ENCODE measurements at regions not wholly inside any gene's neighbourhood (a gene's known extent, or its start where the extent isn't known, plus 50 kb on each side); places are given as distances from the start of the nearest gene placed in this dataset.

GRCh38 chr5:9716838-9717281, 86.7 kb upstream of the TAS2R1 start:
- Mint-ChIP-seq H3K27me3 (no peaks in the 10 kb centered on the region), H3K9me3 (peaks cover 10% of the 10 kb centered on the region), H3K4me1 (no peaks in the 10 kb centered on the region), H3K4me3 (no peak overlapping the region), H3K36me3 (ENCODE audit: low read depth) (no peaks in the 10 kb centered on the region), H3K27ac (no peak overlapping the region)
- no peak for ATAC-seq (replicated peaks)

GRCh38 chr5:9715891-9716335, 85.8 kb upstream of the TAS2R1 start:
- no peak for ATAC-seq (replicated peaks)
- H3K9me3 Mint-ChIP-seq, result peaks cover 10% of the 10 kb centered on the region
- no peaks in the 10 kb centered on the region for H3K27me3 Mint-ChIP-seq
- H3K27ac Mint-ChIP-seq, result no peak overlapping the region
- H3K4me3 Mint-ChIP-seq, result no peak overlapping the region
- no peaks in the 10 kb centered on the region for H3K36me3 Mint-ChIP-seq (ENCODE audit: low read depth)
- no peaks in the 10 kb centered on the region for H3K4me1 Mint-ChIP-seq

- Mint-ChIP-seq H3K27ac (no peak overlapping the region), H3K36me3 (ENCODE audit: low read depth) (no peaks in the 10 kb centered on the region), H3K4me3 (no peak overlapping the region), H3K4me1 (no peaks in the 10 kb centered on the region), H3K27me3 (no peaks in the 10 kb centered on the region), H3K9me3 (peaks cover 10% of the 10 kb centered on the region)
- ATAC-seq (replicated peaks), result no peak
Measured at GRCh38 chr5:9713959-9714586, 83.9 kb upstream of the TAS2R1 start.

- H3K36me3 Mint-ChIP-seq (ENCODE audit: low read depth), result no peaks in the 10 kb centered on the region
Measured at GRCh38 chr5:9713356-9713755, 83.2 kb upstream of the TAS2R1 start.

DNA sequence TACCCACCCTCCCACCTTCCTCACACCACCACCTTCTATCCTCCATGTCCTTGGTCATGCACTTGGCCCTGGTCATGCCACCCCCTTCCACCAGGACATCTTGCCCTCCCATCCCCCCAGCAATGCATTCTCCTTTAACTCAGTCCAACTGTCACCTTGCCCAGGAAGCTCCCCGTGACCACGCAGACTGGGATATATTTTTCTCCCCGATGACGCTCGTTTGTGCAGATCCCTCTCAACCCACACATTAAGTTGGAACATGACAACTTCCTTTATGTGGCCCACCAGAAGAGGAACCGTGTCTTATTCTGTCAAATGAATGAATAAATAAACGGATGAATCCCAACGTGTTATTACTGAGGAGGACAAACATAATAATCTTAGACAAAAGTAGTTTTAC, 82.8 kb upstream of the TAS2R1 start:
- Mint-ChIP-seq H3K9me3 (peaks cover 13% of the 10 kb centered on the region), H3K4me3 (no peak overlapping the region), H3K4me1 (no peaks in the 10 kb centered on the region), H3K27ac (no peak overlapping the region), H3K36me3 (ENCODE audit: low read depth) (no peaks in the 10 kb centered on the region), H3K27me3 (no peaks in the 10 kb centered on the region)
- ATAC-seq (replicated peaks), result no peak

More at GRCh38 chr5:9713356-9713755, 83.2 kb upstream of the TAS2R1 start:
- H3K4me1 Mint-ChIP-seq, result no peaks in the 10 kb centered on the region
- peaks cover 13% of the 10 kb centered on the region for H3K9me3 Mint-ChIP-seq
- H3K27ac Mint-ChIP-seq, result no peak overlapping the region
- ATAC-seq (replicated peaks), result no peak
- no peaks in the 10 kb centered on the region for H3K27me3 Mint-ChIP-seq
- no peak overlapping the region for H3K4me3 Mint-ChIP-seq

DNA sequence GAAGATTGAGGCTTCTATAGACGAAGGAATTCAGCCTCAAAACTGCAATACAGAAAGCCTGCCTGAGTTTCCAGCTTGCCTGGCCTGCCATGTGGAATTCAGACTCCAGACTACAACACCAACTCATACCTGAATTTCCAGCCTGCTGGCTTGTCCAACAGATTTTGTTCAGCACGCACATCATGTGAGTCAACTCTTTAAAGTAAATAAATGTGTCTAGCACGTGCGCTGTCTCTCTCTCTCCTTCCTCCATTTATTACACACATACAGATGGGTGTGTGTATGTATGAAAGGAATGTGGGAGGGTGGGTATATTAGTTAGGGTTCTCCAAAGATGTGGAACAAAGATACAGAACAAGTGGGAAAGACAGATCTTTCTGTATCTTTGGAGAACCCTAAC, 82.4 kb upstream of the TAS2R1 start:
- Mint-ChIP-seq H3K4me1 (no peaks in the 10 kb centered on the region), H3K4me3 (no peak overlapping the region), H3K27ac (no peak overlapping the region), H3K9me3 (peaks cover 13% of the 10 kb centered on the region), H3K27me3 (no peaks in the 10 kb centered on the region), H3K36me3 (ENCODE audit: low read depth) (no peaks in the 10 kb centered on the region)
- ATAC-seq (replicated peaks), result no peak

GRCh38 chr5:9710069-9710468, 79.9 kb upstream of the TAS2R1 start:
- Mint-ChIP-seq H3K27ac (no peak overlapping the region), H3K36me3 (ENCODE audit: low read depth) (no peaks in the 10 kb centered on the region), H3K9me3 (peaks cover 6% of the 10 kb centered on the region), H3K4me1 (no peaks in the 10 kb centered on the region), H3K4me3 (no peak overlapping the region), H3K27me3 (no peaks in the 10 kb centered on the region)
- no peak for ATAC-seq (replicated peaks)

GRCh38 chr5:9707732-9708462, 77.7 kb upstream of the TAS2R1 start:
- Mint-ChIP-seq H3K36me3 (ENCODE audit: low read depth) (no peaks in the 10 kb centered on the region), H3K4me1 (no peaks in the 10 kb centered on the region), H3K4me3 (no peak overlapping the region), H3K27ac (no peak overlapping the region), H3K9me3 (peaks cover 4% of the 10 kb centered on the region), H3K27me3 (no peaks in the 10 kb centered on the region)
- ATAC-seq (replicated peaks), result no peak

DNA sequence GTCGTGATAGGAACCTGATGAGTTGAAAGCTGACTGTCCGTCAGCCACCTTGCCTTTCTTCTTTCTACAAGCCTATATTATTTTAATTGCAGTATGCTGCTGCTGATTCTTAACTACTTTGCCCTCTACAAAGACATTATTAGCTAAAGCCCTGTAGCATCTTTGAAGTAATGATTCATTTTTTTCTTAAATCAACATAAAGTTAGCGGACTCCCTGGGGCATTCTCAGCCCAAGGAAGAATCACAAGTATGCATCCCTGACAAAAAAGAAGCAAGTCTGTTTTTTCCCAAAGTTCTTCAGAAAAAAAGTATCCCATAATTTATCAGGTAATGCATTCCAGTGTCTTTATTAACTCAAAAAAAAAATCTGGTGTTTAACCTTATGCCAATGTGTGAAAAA, 69.5 kb upstream of the TAS2R1 start:
- Mint-ChIP-seq H3K9me3 (peaks cover 15% of the 10 kb centered on the region), H3K4me3 (no peak overlapping the region), H3K36me3 (ENCODE audit: low read depth) (no peaks in the 10 kb centered on the region), H3K4me1 (no peaks in the 10 kb centered on the region), H3K27ac (no peak overlapping the region), H3K27me3 (no peaks in the 10 kb centered on the region)
- ATAC-seq (replicated peaks), result no peak

DNA sequence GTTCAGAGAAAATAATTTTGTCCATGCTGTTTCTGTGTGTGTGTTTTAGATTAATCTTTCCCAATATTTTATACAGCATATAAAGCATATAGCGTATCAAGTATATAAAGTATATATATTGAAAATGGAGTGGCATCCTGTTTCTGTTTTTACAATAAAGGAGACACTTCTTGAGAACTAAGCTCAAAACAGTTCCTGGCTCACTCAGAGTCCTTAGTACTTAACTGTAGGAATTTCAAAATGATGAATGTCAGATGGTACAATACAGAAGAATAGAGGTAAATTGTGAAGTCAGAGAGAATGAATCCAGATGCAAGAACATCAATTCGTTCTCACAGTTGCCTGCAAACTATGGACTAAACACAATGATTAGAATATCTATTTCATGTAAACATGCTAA, 68.7 kb upstream of the TAS2R1 start:
- Mint-ChIP-seq H3K9me3 (peaks cover 15% of the 10 kb centered on the region), H3K4me1 (no peaks in the 10 kb centered on the region), H3K36me3 (ENCODE audit: low read depth) (no peaks in the 10 kb centered on the region), H3K4me3 (no peak overlapping the region), H3K27ac (no peak overlapping the region), H3K27me3 (no peaks in the 10 kb centered on the region)
- no peak for ATAC-seq (replicated peaks)

GRCh38 chr5:9698125-9698826, 68.1 kb upstream of the TAS2R1 start:
- Mint-ChIP-seq H3K4me3 (no peak overlapping the region), H3K4me1 (no peaks in the 10 kb centered on the region)

DNA sequence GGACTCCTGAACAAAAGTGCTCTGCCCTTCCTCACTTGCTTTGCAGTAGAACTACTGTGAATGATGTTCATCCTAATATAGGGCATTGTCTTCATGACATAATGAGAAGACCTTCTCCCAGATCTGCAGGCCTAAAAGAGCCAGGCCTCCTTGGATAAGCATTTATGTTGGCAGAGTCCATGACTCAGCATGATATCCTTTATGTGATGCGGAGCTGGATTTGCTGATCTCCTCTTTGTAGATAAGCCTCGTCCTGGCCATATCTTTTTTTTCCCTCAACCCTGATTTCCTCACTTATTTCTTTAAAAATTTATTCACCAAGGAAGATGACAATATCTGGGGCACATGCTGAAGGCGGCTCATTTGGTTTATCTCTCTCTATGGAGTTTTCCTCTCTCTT, 62.4 kb upstream of the TAS2R1 start:
- H3K36me3 Mint-ChIP-seq (ENCODE audit: low read depth), result no peaks in the 10 kb centered on the region
- H3K4me3 Mint-ChIP-seq, result no peak overlapping the region
- ATAC-seq (replicated peaks), result no peak
- peaks cover 7% of the 10 kb centered on the region for H3K9me3 Mint-ChIP-seq
- no peak overlapping the region for H3K27ac Mint-ChIP-seq
- H3K27me3 Mint-ChIP-seq, result no peaks in the 10 kb centered on the region
- H3K4me1 Mint-ChIP-seq, result no peaks in the 10 kb centered on the region

More at GRCh38 chr5:9698125-9698826, 68.1 kb upstream of the TAS2R1 start:
- ATAC-seq (replicated peaks), result no peak
- H3K27me3 Mint-ChIP-seq, result no peaks in the 10 kb centered on the region
- peaks cover 15% of the 10 kb centered on the region for H3K9me3 Mint-ChIP-seq
- no peaks in the 10 kb centered on the region for H3K36me3 Mint-ChIP-seq (ENCODE audit: low read depth)
- H3K27ac Mint-ChIP-seq, result no peak overlapping the region

DNA sequence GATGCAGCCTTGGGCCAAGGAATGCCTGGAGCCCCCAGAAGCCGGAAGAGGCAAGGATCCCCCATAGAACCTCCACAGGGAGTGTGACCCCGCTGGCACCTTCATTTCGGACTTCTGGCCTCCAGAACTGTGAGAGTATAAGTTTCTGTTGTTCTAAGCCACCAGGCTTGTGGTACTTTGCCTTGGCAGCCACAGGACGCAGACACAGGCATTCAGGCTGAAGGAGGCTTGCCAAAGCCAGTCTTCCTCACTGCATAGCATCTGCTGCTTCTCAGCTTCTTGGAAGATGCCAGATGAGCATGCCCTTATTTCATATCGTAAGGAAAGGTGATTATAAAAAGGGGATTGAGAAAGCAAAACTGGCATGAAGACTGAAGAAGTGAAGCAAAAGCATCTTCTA, 61.1 kb upstream of the TAS2R1 start:
- H3K27me3 Mint-ChIP-seq, result no peaks in the 10 kb centered on the region
- no peak overlapping the region for H3K4me3 Mint-ChIP-seq
- no peak overlapping the region for H3K27ac Mint-ChIP-seq
- H3K36me3 Mint-ChIP-seq (ENCODE audit: low read depth), result no peaks in the 10 kb centered on the region
- peaks cover 7% of the 10 kb centered on the region for H3K9me3 Mint-ChIP-seq
- no peak for ATAC-seq (replicated peaks)
- H3K4me1 Mint-ChIP-seq, result no peaks in the 10 kb centered on the region

- no peaks in the 10 kb centered on the region for H3K36me3 Mint-ChIP-seq (ENCODE audit: low read depth)
- H3K4me3 Mint-ChIP-seq, result no peak overlapping the region
- peaks cover 6% of the 10 kb centered on the region for H3K9me3 Mint-ChIP-seq
- no peaks in the 10 kb centered on the region for H3K4me1 Mint-ChIP-seq
- ATAC-seq (replicated peaks), result no peak
- H3K27ac Mint-ChIP-seq, result no peak overlapping the region
- no peaks in the 10 kb centered on the region for H3K27me3 Mint-ChIP-seq
Measured at GRCh38 chr5:9690751-9691150, 60.6 kb upstream of the TAS2R1 start.

GRCh38 chr5:9686216-9686615, 56.1 kb upstream of the TAS2R1 start:
- Mint-ChIP-seq H3K9me3 (peaks cover 3% of the 10 kb centered on the region), H3K4me3 (no peak overlapping the region), H3K27ac (no peak overlapping the region), H3K36me3 (ENCODE audit: low read depth) (no peaks in the 10 kb centered on the region), H3K27me3 (no peaks in the 10 kb centered on the region), H3K4me1 (no peaks in the 10 kb centered on the region)
- no peak for ATAC-seq (replicated peaks)

Measured in activated T-helper 17 cell treated with anti-CD3 and anti-CD28 coated beads, Interleukin-2, amount 50 U/mL, for 72 hours (primary cell).